HK-2 (cell line): ENCODE measurements at regions not wholly inside any gene's neighbourhood (a gene's known extent, or its start where the extent isn't known, plus 50 kb on each side); places are given as distances from the start of the nearest gene placed in this dataset.
"Not testable (repeated sequence)": the region's sequence is repeated elsewhere in the genome, so short reads cannot be mapped to it uniquely, and the experiment has no call there.

ENCODE experiments used
- DNase-seq: peaks from one replicate; pipeline ENCODE4 v3.0.0-alpha.2; 2018; ENCODE audit not compliant: unreplicated experiment

- no peak for DNase-seq
Observed at GRCh38 chr2:185265747-185266146, 472.9 kb upstream of the FSIP2 start.

- DNase-seq: no peak
Observed at GRCh38 chr2:185268651-185269050, 470.0 kb upstream of the FSIP2 start.

- no peak for DNase-seq
Observed at GRCh38 chr2:185274718-185275484, 463.7 kb upstream of the FSIP2 start.

GRCh38 chr2:185275979-185276378 is 462.6 kb upstream of the FSIP2 start:
- DNase-seq: not testable (repeated sequence)

- no peak for DNase-seq
Observed at GRCh38 chr2:185278761-185279160, 459.8 kb upstream of the FSIP2 start.

- no peak for DNase-seq
Observed at GRCh38 chr2:185279999-185280398, 458.6 kb upstream of the FSIP2 start.

- no peak for DNase-seq
Observed at GRCh38 chr2:185284696-185285095, 453.9 kb upstream of the FSIP2 start.

- not testable (repeated sequence) for DNase-seq
Observed at GRCh38 chr2:185290012-185290411, 448.6 kb upstream of the FSIP2 start.

GRCh38 chr2:185291035-185291647 is 447.5 kb upstream of the FSIP2 start:
- peak; percentile 21 for DNase-seq

- no peak for DNase-seq
Observed at GRCh38 chr2:185299867-185300266, 438.7 kb upstream of the FSIP2 start.

GRCh38 chr2:185306119-185306518 is 432.5 kb upstream of the FSIP2 start:
- no peak for DNase-seq

- no peak for DNase-seq
Observed at GRCh38 chr2:185316383-185316782, 422.2 kb upstream of the FSIP2 start.

GRCh38 chr2:185318271-185318724 is 420.3 kb upstream of the FSIP2 start:
- DNase-seq: no peak

- no peak for DNase-seq
Observed at GRCh38 chr2:185335879-185336278, 402.7 kb upstream of the FSIP2 start.

- DNase-seq: no peak
Observed at GRCh38 chr2:185337033-185337432, 401.6 kb upstream of the FSIP2 start.

GRCh38 chr2:185338104-185338503 is 400.5 kb upstream of the FSIP2 start:
- no peak for DNase-seq

GRCh38 chr2:185347445-185347844 is 391.2 kb upstream of the FSIP2 start:
- DNase-seq: no peak

GRCh38 chr2:185360776-185361175 is 377.8 kb upstream of the FSIP2 start:
- DNase-seq: no peak

GRCh38 chr2:185372188-185372587 is 366.4 kb upstream of the FSIP2 start:
- DNase-seq: no peak

GRCh38 chr2:185373229-185373628 is 365.4 kb upstream of the FSIP2 start:
- no peak for DNase-seq

GRCh38 chr2:185374878-185375277 is 363.7 kb upstream of the FSIP2 start:
- DNase-seq: no peak

- no peak for DNase-seq
Observed at GRCh38 chr2:185375731-185376130, 362.9 kb upstream of the FSIP2 start.

- no peak for DNase-seq
Observed at GRCh38 chr2:185381631-185382030, 357.0 kb upstream of the FSIP2 start.
